PC-9 (cell line): ENCODE measurements at regions not wholly inside any gene's neighbourhood (a gene's known extent, or its start where the extent isn't known, plus 50 kb on each side); places are given as distances from the start of the nearest gene placed in this dataset.

Experiments used
- BruUV-seq: library from RNA; stranded (reverse); fragments of 400-500 nt; replicated peaks from 2 replicates; lab custom pipeline; 2021; lab: Mats Ljungman, UMichigan
- CTCF ChIA-PET: fragments of 300-600 bp; sonication (Branson Sonifier 250); formaldehyde crosslinking; loops from one replicate; lab custom pipeline; 2022; ENCODE audit warnings: antibody characterized with exemption; lab: Charles Lee
- POLR2A ChIA-PET: fragments of 300-600 bp; sonication (Branson Sonifier 250); formaldehyde crosslinking; loops from one replicate; lab custom pipeline; 2022; ENCODE audit warnings: antibody characterized with exemption; ENCODE audit not compliant: unreplicated experiment; lab: Charles Lee
- DNase-seq, 2 experiments: peaks; one replicate each; pipeline versions ENCODE4 v3.0.0 to v3.0.0-alpha.2; 2015 to 2022; ENCODE audit warnings: mixed read lengths in 1 of 2
- H2AFZ ChIP-seq: fragments of 200-600 bp; sonication (generic); 2 replicates; pipeline ENCODE4 v1.8.1; 2017; ENCODE audit warnings: antibody characterized with exemption
- H3F3A ChIP-seq: fragments of 200-600 bp; sonication (generic); 2 replicates; pipeline ENCODE4 v1.8.1; 2017; ENCODE audit warnings: antibody characterized with exemption, mild to moderate bottlenecking, low read depth; ENCODE audit not compliant: insufficient read depth
- H3K27ac ChIP-seq: fragments of 200-600 bp; sonication (generic); 2 replicates; pipeline ENCODE4 v1.6.1; 2016; ENCODE audit warnings: mixed run types
- H3K27me3 ChIP-seq: fragments of 200-600 bp; sonication (generic); 2 replicates; pipeline ENCODE4 v1.6.1; 2016; ENCODE audit warnings: low read depth, mixed run types; ENCODE audit not compliant: insufficient read depth
- H3K36me3 ChIP-seq: fragments of 200-600 bp; sonication (generic); 2 replicates; pipeline ENCODE4 v1.6.1; 2016; ENCODE audit warnings: low read depth, mixed run types
- H3K4me1 ChIP-seq: fragments of 200-600 bp; sonication (generic); replicated peaks from 2 replicates; pipeline ENCODE4 v1.6.1; 2016; ENCODE audit warnings: mixed run types; ENCODE audit not compliant: insufficient read depth
- H3K4me2 ChIP-seq: fragments of 200-600 bp; sonication (generic); 2 replicates; pipeline ENCODE4 v1.6.1; 2017; ENCODE audit warnings: mixed run types
- H3K4me3 ChIP-seq: fragments of 200-600 bp; sonication (generic); 2 replicates; pipeline ENCODE4 v1.6.1; 2016; ENCODE audit warnings: mixed run types
- H3K79me2 ChIP-seq: fragments of 200-600 bp; sonication (generic); 2 replicates; pipeline ENCODE4 v1.6.1; 2017; ENCODE audit warnings: low read depth, mixed run types
- H3K9me2 ChIP-seq: fragments of 200-600 bp; sonication (generic); 2 replicates; pipeline ENCODE4 v1.8.1; 2017; ENCODE audit warnings: mild to moderate bottlenecking; ENCODE audit not compliant: insufficient read depth
- H3K9me3 ChIP-seq: fragments of 200-600 bp; sonication (generic); 2 replicates; pipeline ENCODE4 v1.8.1; 2016; ENCODE audit warnings: low read depth; ENCODE audit not compliant: insufficient read depth
- H4K20me1 ChIP-seq: fragments of 200-600 bp; sonication (generic); 2 replicates; pipeline ENCODE4 v1.8.1; 2017; ENCODE audit not compliant: insufficient read depth
- CTCF ChIP-seq: fragments of 200-600 bp; sonication (generic); conservative IDR thresholded peaks from 2 replicates; pipeline ENCODE4 v1.6.1; 2017; ENCODE audit warnings: mixed run types, antibody characterized with exemption, mild to moderate bottlenecking, moderate library complexity
- EZH2 ChIP-seq: fragments of 200-600 bp; sonication (generic); IDR thresholded peaks from 2 replicates; pipeline ENCODE4 v1.8.0; 2017; ENCODE audit warnings: antibody characterized with exemption, low read depth
- intact Hi-C: fragments of 100-400 bp; cut with micrococcal nuclease; formaldehyde crosslinking; loops from one replicate; pipeline ENCODE4 v1.10.0; 2022; ENCODE audit not compliant: unreplicated experiment

- H4K20me1 ChIP-seq, result no peaks in the 10 kb centered on the region
- CTCF ChIA-PET, result no interaction called here
- no peaks in the 10 kb centered on the region for H3K9me2 ChIP-seq
- H3K27ac ChIP-seq, result no peak overlapping the region
- BruUV-seq, result no TSS peak
- H3F3A ChIP-seq, result no peaks in the 10 kb centered on the region
- H3K4me2 ChIP-seq, result no peak overlapping the region
- TF ChIP-seq CTCF (peak; percentile 62), EZH2 (no peak)
- H2AFZ ChIP-seq, result no peak overlapping the region
- POLR2A ChIA-PET, result no interaction called here
- DNase-seq, result no peak
- intact Hi-C loops, result no loop called here
- H3K4me3 ChIP-seq, result no peak overlapping the region
- H3K9me3 ChIP-seq, result no peaks in the 10 kb centered on the region
- no peaks in the 10 kb centered on the region for H3K36me3 ChIP-seq
- no peaks in the 10 kb centered on the region for H3K79me2 ChIP-seq
- H3K27me3 ChIP-seq, result peaks cover 4% of the 10 kb centered on the region; the same call in 1 of the 2 replicates
- H3K4me1 ChIP-seq, result no peaks in the 10 kb centered on the region
These were observed 180.5 kb downstream of the ZNF365 start for GRCh38 chr10:62554632-62555199.

GRCh38 chr10:62559481-62560200 is 185.5 kb downstream of the ZNF365 start:
- H3K9me2 ChIP-seq, result no peaks in the 10 kb centered on the region
- no peaks in the 10 kb centered on the region for H3K9me3 ChIP-seq
- H3K4me3 ChIP-seq, result no peak overlapping the region
- ChIA-PET POLR2A (no interaction called here), CTCF (no interaction called here)
- no peaks in the 10 kb centered on the region for H3K27me3 ChIP-seq
- no peak for DNase-seq
- BruUV-seq, result no TSS peak
- TF ChIP-seq CTCF, result no peak
- no peak overlapping the region for H3K4me2 ChIP-seq
- H4K20me1 ChIP-seq, result no peaks in the 10 kb centered on the region
- H3F3A ChIP-seq, result no peaks in the 10 kb centered on the region
- no peak overlapping the region for H3K27ac ChIP-seq
- no peak overlapping the region for H2AFZ ChIP-seq
- intact Hi-C loops, result no loop called here
- H3K79me2 ChIP-seq, result no peaks in the 10 kb centered on the region
- no peaks in the 10 kb centered on the region for H3K4me1 ChIP-seq
- H3K36me3 ChIP-seq, result no peaks in the 10 kb centered on the region

GRCh38 chr10:62560201-62560819 is 186.1 kb downstream of the ZNF365 start:
- BruUV-seq, result no TSS peak
- H3K27me3 ChIP-seq, result no peaks in the 10 kb centered on the region
- TF ChIP-seq CTCF, result no peak
- TF ChIP-seq EZH2, result no peak
- no peaks in the 10 kb centered on the region for H3K4me1 ChIP-seq
- no peak overlapping the region for H3K4me3 ChIP-seq
- H3K9me3 ChIP-seq, result no peaks in the 10 kb centered on the region
- H2AFZ ChIP-seq, result no peak overlapping the region
- H3K9me2 ChIP-seq, result no peaks in the 10 kb centered on the region
- H3K79me2 ChIP-seq, result no peaks in the 10 kb centered on the region
- no peaks in the 10 kb centered on the region for H3K36me3 ChIP-seq
- H3K27ac ChIP-seq, result no peak overlapping the region
- no peaks in the 10 kb centered on the region for H3F3A ChIP-seq
- no peaks in the 10 kb centered on the region for H4K20me1 ChIP-seq
- intact Hi-C loops, result no loop called here
- H3K4me2 ChIP-seq, result no peak overlapping the region
- no peak for DNase-seq
- POLR2A ChIA-PET, result no interaction called here
- CTCF ChIA-PET, result no interaction called here
